B cell (primary cell): ENCODE measurements at regions not wholly inside any gene's neighbourhood (a gene's known extent, or its start where the extent isn't known, plus 50 kb on each side); places are given as distances from the start of the nearest gene placed in this dataset.

Experiments
- ATAC-seq: fragments of 200-7000 bp; cut with Tn5 transposase; one replicate; pipeline ENCODE4 v1.10.0; 2021; ENCODE audit warnings: low read depth, mild to moderate bottlenecking, moderate number of reproducible peaks, moderate library complexity
- CTCF ChIA-PET: fragments of 350-600 bp; sonication (Branson Sonifier 250); formaldehyde crosslinking; loops from one replicate; lab custom pipeline; 2021; ENCODE audit warnings: antibody characterized with exemption, inconsistent platforms; lab: Charles Lee
- POLR2A ChIA-PET: fragments of 350-600 bp; sonication (Branson Sonifier 250); formaldehyde crosslinking; loops from one replicate; lab custom pipeline; 2021; ENCODE audit warnings: antibody characterized with exemption; lab: Charles Lee
- DNase-seq: peaks from one replicate; pipeline ENCODE4 v3.0.0; 2013
- H2AFZ ChIP-seq: 2 replicates; pipeline ENCODE4 v1.6.1; 2012; ENCODE audit warnings: mild to moderate bottlenecking, low read depth, low read length; ENCODE audit not compliant: insufficient read depth, poor library complexity, severe bottlenecking
- H3K27ac ChIP-seq, 2 donors: 1 replicate in 1 of 2; 2 replicates in 1 of 2; pipeline ENCODE4 v1.5.1; 2012 to 2013; ENCODE audit warnings: low read length in 2 of 2, mild to moderate bottlenecking in 2 of 2, moderate library complexity in 1 of 2
- H3K27me3 ChIP-seq, 4 experiments: fragments of 200-600 bp in 1 of 4; sonication (generic) in 1 of 4; replicated peaks in 1 of 4; 1 replicate in 2 of 4; 2 replicates in 2 of 4; pipeline versions ENCODE4 v1.6.1 to v1.7.0; 2013 to 2016; ENCODE audit warnings: low read length in 3 of 4, mild to moderate bottlenecking in 2 of 4, mixed read lengths in 1 of 4, moderate library complexity in 1 of 4; ENCODE audit not compliant: insufficient read depth in 4 of 4, control insufficient read depth in 3 of 4; ENCODE audit errors: control extremely low read depth in 1 of 4
- H3K36me3 ChIP-seq, 2 experiments: replicated peaks in 1 of 2; 1 replicate in 1 of 2; 2 replicates in 1 of 2; pipeline versions ENCODE4 v1.6.1 to v1.7.1; 2013; ENCODE audit warnings: low read length in 1 of 2; ENCODE audit not compliant: insufficient read depth in 2 of 2, control insufficient read depth in 1 of 2; ENCODE audit errors: control extremely low read depth in 1 of 2, extremely low read depth in 1 of 2
- H3K4me1 ChIP-seq, 2 donors: fragments of 200-600 bp in 1 of 2; sonication (generic) in 1 of 2; 1 replicate in 1 of 2; 2 replicates in 1 of 2; pipeline versions ENCODE4 v1.5.1 to v1.6.1; 2013 to 2017; ENCODE audit warnings: low read length in 2 of 2; ENCODE audit not compliant: control insufficient read depth in 2 of 2, insufficient read depth in 2 of 2
- H3K4me2 ChIP-seq: replicated peaks from 2 replicates; pipeline ENCODE3; 2012; ENCODE audit warnings: mild to moderate bottlenecking, low read depth, low read length; ENCODE audit not compliant: poor library complexity, severe bottlenecking
- H3K4me3 ChIP-seq, 5 experiments: fragments of 200-600 bp in 1 of 5; sonication (generic) in 1 of 5; 1 replicate in 3 of 5; 2 replicates in 2 of 5; pipeline versions ENCODE4 v1.5.1 to v1.7.0; 2011 to 2016; ENCODE audit warnings: low read length in 4 of 5, mild to moderate bottlenecking in 4 of 5, low read depth in 2 of 5, control low read depth in 1 of 5, moderate library complexity in 1 of 5; ENCODE audit not compliant: insufficient read depth in 1 of 5; ENCODE audit errors: control extremely low read depth in 1 of 5, extremely low read depth in 1 of 5
- H3K79me2 ChIP-seq: fragments of 200-600 bp; sonication (generic); one replicate; pipeline ENCODE4 v1.6.0; 2016; ENCODE audit warnings: low read length; ENCODE audit not compliant: control insufficient read depth, insufficient read depth
- H3K9ac ChIP-seq: fragments of 200-600 bp; sonication (generic); 2 replicates; pipeline ENCODE4 v1.6.1; 2017; ENCODE audit warnings: mild to moderate bottlenecking, low read length, moderate library complexity
- H3K9me3 ChIP-seq, 3 donors: one replicate each; pipeline versions ENCODE4 v1.6.1 to v1.7.1; 2013; ENCODE audit warnings: low read length in 2 of 3; ENCODE audit not compliant: control insufficient read depth in 2 of 3, insufficient read depth in 1 of 3; ENCODE audit errors: control extremely low read depth in 1 of 3
- H4K20me1 ChIP-seq: 2 replicates; pipeline ENCODE4 v1.6.0; 2012; ENCODE audit warnings: mild to moderate bottlenecking, low read length; ENCODE audit not compliant: insufficient read depth, control insufficient read depth, poor library complexity, severe bottlenecking
- H3K27ac Mint-ChIP-seq: one replicate; pipeline ENCODE4 v1.8.0; 2021; ENCODE audit warnings: mixed read lengths
- H3K27me3 Mint-ChIP-seq: one replicate; pipeline ENCODE4 v1.8.0; 2021; ENCODE audit warnings: mixed read lengths
- H3K4me1 Mint-ChIP-seq: one replicate; pipeline ENCODE4 v1.8.0; 2021; ENCODE audit warnings: mixed read lengths
- H3K4me3 Mint-ChIP-seq: one replicate; pipeline ENCODE4 v1.8.0; 2021; ENCODE audit warnings: mixed read lengths
- H3K9me3 Mint-ChIP-seq: one replicate; pipeline ENCODE4 v1.8.0; 2022; ENCODE audit warnings: mixed read lengths; ENCODE audit not compliant: insufficient read depth
- CTCF ChIP-seq: fragments of 200-600 bp; IDR thresholded peaks from one replicate; pipeline ENCODE4 v1.8.0; 2022; ENCODE audit warnings: antibody characterized with exemption, mild to moderate bottlenecking
- EZH2 ChIP-seq: IDR thresholded peaks from 2 replicates; pipeline ENCODE4 v1.6.1; 2012; ENCODE audit warnings: borderline replicate concordance, low read depth, mild to moderate bottlenecking, moderate library complexity, low read length; ENCODE audit not compliant: insufficient read depth, poor library complexity, severe bottlenecking
- WGBS: methylation state at CpG from one replicate; pipeline ENCODE4 v1.1.5; 2013; ENCODE audit warnings: missing lambda C conversion rate; ENCODE audit not compliant: insufficient coverage; 5-methylcytosine and 5-hydroxymethylcytosine counted together
- intact Hi-C: fragments of 100-400 bp; cut with micrococcal nuclease; formaldehyde crosslinking; loops from one replicate; pipeline ENCODE4 v1.10.0; 2022

- no peak overlapping the region for H3K9ac ChIP-seq
- POLR2A ChIA-PET: interaction anchor here (0.7 kb wide), 1 partner anchor 38 kb away, joined by 3 read pairs; no protein-coding TSS in a partner anchor
- WGBS: 61% methylated on average over 3 of the region's 4 CpGs
- CTCF ChIA-PET: interaction anchor here (1.0 kb wide), 1 partner anchor 95 kb away, joined by 6 read pairs; no protein-coding TSS in a partner anchor
- H3K36me3 ChIP-seq: peaks cover 0 to 3% of the 10 kb centered on the region in 2 experiments
- intact Hi-C loops: no loop called here
- H3K9me3 Mint-ChIP-seq: no peaks in the 10 kb centered on the region
- no peak overlapping the region for H3K27ac Mint-ChIP-seq
- no peak overlapping the region for H3K4me3 ChIP-seq
- no peaks in the 10 kb centered on the region for H3K27me3 Mint-ChIP-seq
- H3K9me3 ChIP-seq: no peaks in the 10 kb centered on the region
- H2AFZ ChIP-seq: no peak overlapping the region
- no peak for ATAC-seq
- H3K4me1 Mint-ChIP-seq: peaks cover 60% of the 10 kb centered on the region
- peaks cover 12 to 15% of the 10 kb centered on the region in 2 donors for H3K4me1 ChIP-seq
- no peak overlapping the region for H3K4me2 ChIP-seq
- H3K27ac ChIP-seq: no peak overlapping the region
- no peak overlapping the region for H3K4me3 Mint-ChIP-seq
- no peak for TF ChIP-seq EZH2
- TF ChIP-seq CTCF: no peak
- H3K79me2 ChIP-seq: peaks cover 96% of the 10 kb centered on the region
- H3K27me3 ChIP-seq: no peaks in the 10 kb centered on the region
- peaks cover 35% of the 10 kb centered on the region for H4K20me1 ChIP-seq
- DNase-seq: no peak
Observed at GRCh38 chr12:94803939-94804338, 153.6 kb upstream of the TMCC3 start.

GRCh38 chr12:94802796-94803195 is 152.4 kb upstream of the TMCC3 start:
- H3K27me3 ChIP-seq: no peaks in the 10 kb centered on the region
- H3K9me3 Mint-ChIP-seq: no peaks in the 10 kb centered on the region
- H2AFZ ChIP-seq: no peak overlapping the region
- H3K9me3 ChIP-seq: no peaks in the 10 kb centered on the region
- POLR2A ChIA-PET: no interaction called here
- whole genome bisulfite sequencing: no CpG with 5 or more reads among the region's 3 CpGs
- ATAC-seq (no peak), DNase-seq (no peak)
- CTCF ChIA-PET: no interaction called here
- no peak overlapping the region for H3K4me3 Mint-ChIP-seq
- no peak overlapping the region for H3K27ac ChIP-seq
- no peak overlapping the region for H3K4me2 ChIP-seq
- TF ChIP-seq EZH2 (no peak), CTCF (no peak)
- no peak overlapping the region for H3K4me3 ChIP-seq
- H4K20me1 ChIP-seq: peaks cover 37% of the 10 kb centered on the region
- intact Hi-C loops: no loop called here
- H3K79me2 ChIP-seq: peaks cover 95% of the 10 kb centered on the region
- H3K27ac Mint-ChIP-seq: no peak overlapping the region
- peaks cover 57% of the 10 kb centered on the region for H3K4me1 Mint-ChIP-seq
- H3K9ac ChIP-seq: no peak overlapping the region
- peaks cover 0 to 3% of the 10 kb centered on the region in 2 experiments for H3K36me3 ChIP-seq
- peaks cover 12 to 15% of the 10 kb centered on the region in 2 donors for H3K4me1 ChIP-seq
- no peaks in the 10 kb centered on the region for H3K27me3 Mint-ChIP-seq
